Ishikawa (cell line): ENCODE measurements at regions not wholly inside any gene's neighbourhood (a gene's known extent, or its start where the extent isn't known, plus 50 kb on each side); places are given as distances from the start of the nearest gene placed in this dataset.

Experiments
- EGR1 ChIP-seq: IDR thresholded peaks from 2 replicates; pipeline ENCODE4 v1.6.1; 2012
- EP300 ChIP-seq: IDR thresholded peaks from 2 replicates; pipeline ENCODE4 v1.6.1; 2012; ENCODE audit warnings: borderline replicate concordance
- YY1 ChIP-seq: IDR thresholded peaks from 2 replicates; pipeline ENCODE4 v1.6.1; 2012; ENCODE audit warnings: low read depth
- TF ChIP-seq, protein P1 (sequence below): IDR thresholded peaks from 2 replicates; pipeline ENCODE4 v1.6.1; 2012; ENCODE audit warnings: low read depth, mild to moderate bottlenecking
- TF ChIP-seq, protein P2 (sequence below): IDR thresholded peaks from 2 replicates; pipeline ENCODE4 v1.6.1; 2012

DNA sequence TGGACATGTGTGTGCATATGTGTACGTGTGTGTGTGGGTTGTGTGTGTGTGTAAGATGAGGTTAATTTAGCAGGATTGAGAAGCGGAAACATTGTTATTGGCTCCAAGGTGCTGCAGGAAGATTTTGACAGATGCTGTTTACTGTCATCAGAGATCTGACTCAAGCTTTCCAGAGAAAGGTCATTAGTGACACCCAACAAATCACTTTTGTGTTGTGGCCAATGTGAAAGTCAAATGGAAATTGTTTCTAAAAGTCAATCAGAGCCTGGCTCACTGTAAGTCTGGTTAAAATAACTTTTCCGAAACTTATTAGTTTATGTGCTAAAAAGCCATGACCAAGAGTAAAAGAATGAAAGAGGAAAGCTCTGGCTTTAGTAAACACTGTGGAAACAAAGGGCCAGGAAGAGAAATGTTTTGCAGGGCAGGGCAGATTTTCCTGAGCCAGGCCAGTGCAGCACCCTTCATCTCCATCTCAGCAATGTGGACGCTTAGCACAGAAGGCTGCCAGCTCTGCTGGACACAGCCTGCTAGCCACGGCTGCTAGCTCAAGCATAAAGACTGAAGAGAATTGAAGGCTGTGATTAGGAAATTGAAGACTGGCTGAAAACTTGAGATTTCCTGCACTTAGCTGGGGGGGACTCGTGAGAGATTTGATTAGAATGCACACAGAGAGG is 235.8 kb downstream of the NEDD1 start:
- TF ChIP-seq YY1 = no peak
- TF ChIP-seq EP300 = no peak
- no peak for TF ChIP-seq EGR1
- TF ChIP-seq, protein P1, sequence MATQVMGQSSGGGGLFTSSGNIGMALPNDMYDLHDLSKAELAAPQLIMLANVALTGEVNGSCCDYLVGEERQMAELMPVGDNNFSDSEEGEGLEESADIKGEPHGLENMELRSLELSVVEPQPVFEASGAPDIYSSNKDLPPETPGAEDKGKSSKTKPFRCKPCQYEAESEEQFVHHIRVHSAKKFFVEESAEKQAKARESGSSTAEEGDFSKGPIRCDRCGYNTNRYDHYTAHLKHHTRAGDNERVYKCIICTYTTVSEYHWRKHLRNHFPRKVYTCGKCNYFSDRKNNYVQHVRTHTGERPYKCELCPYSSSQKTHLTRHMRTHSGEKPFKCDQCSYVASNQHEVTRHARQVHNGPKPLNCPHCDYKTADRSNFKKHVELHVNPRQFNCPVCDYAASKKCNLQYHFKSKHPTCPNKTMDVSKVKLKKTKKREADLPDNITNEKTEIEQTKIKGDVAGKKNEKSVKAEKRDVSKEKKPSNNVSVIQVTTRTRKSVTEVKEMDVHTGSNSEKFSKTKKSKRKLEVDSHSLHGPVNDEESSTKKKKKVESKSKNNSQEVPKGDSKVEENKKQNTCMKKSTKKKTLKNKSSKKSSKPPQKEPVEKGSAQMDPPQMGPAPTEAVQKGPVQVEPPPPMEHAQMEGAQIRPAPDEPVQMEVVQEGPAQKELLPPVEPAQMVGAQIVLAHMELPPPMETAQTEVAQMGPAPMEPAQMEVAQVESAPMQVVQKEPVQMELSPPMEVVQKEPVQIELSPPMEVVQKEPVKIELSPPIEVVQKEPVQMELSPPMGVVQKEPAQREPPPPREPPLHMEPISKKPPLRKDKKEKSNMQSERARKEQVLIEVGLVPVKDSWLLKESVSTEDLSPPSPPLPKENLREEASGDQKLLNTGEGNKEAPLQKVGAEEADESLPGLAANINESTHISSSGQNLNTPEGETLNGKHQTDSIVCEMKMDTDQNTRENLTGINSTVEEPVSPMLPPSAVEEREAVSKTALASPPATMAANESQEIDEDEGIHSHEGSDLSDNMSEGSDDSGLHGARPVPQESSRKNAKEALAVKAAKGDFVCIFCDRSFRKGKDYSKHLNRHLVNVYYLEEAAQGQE = no peak
- TF ChIP-seq, protein P2, sequence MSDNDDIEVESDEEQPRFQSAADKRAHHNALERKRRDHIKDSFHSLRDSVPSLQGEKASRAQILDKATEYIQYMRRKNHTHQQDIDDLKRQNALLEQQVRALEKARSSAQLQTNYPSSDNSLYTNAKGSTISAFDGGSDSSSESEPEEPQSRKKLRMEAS = no peak
